HG02981 (cell line): ENCODE measurements at regions not wholly inside any gene's neighbourhood (a gene's known extent, or its start where the extent isn't known, plus 50 kb on each side); places are given as distances from the start of the nearest gene placed in this dataset.

ENCODE experiments used
- ATAC-seq: cut with Tn5 transposase; IDR thresholded peaks from one replicate; pipeline ENCODE4 v1.9.1; 2021; ENCODE audit warnings: mild to moderate bottlenecking, moderate library complexity; ENCODE audit not compliant: unreplicated experiment

DNA sequence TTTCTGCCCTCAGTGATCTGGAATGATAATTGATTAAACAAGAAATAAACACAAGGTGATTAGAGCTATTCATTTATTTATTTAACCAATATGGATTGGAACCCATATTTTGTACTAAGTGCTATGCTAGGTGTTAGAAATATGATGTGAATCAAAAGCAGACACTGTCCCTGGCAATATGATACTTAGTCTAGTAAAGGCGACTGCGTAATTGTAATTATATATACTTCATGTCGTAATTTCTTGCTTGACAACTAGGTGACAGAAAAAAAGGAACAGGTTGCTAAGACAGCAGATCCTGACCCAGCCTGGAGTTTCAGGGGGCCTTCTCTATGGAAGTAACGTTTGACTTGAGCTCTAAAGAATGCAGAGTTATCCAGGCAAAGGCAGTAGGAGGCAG lies 236.5 kb upstream of the F9 start:
- no peak for ATAC-seq

DNA sequence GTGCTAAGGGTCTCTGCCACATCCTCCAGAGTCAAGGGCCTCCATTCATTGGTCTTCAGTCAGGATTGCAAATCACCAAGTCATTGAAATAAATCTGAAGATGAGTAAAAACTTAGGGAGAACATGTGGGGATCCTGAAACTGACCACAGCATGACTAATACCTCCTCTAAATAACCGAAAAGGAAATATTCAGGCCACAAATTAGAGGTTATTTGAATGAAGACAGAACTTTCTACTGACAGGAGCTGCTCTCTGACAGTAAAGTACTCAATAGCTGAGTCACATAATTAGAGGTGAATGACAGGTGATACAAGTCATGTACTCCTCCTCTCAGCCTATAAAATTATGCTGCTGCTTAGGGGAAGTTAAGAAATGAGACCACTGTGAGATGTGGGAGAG lies 240.2 kb upstream of the F9 start:
- peak; percentile 71 for ATAC-seq

DNA sequence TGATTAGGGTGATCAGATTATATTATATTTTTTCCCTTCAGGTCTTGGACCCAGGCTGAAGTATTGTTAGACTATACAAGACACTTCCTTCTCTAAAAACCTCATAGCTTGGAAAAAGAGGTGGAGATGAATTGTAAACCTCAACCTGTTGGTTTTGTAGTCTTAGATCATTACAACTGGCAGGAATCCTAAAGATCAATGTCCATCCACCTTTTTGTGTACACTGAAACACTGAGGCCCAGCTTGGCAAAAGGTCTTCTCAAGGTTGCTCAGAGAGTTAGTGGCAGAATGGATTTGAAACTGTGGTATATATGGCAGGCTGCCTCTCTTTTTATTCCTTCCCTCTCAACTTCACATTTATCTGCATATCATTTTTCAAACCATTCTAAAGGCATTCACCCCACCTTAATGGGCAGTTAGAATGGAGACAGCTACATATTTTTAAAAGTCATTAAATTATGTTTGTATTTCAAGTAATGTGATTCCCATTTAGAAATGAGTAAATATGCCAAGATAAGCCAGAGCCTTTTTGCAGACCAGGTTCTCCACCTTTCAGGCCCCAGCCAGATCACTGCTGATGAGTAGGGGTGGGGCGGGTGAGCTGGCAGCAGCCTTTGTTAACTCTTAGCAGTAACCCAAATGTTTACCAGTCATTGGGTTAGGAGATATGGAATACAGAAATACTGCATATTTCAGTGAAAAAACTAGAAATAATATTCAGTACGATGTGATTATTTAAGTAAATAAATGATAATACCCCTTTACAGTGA lies 243.2 kb upstream of the F9 start:
- ATAC-seq: no peak

DNA sequence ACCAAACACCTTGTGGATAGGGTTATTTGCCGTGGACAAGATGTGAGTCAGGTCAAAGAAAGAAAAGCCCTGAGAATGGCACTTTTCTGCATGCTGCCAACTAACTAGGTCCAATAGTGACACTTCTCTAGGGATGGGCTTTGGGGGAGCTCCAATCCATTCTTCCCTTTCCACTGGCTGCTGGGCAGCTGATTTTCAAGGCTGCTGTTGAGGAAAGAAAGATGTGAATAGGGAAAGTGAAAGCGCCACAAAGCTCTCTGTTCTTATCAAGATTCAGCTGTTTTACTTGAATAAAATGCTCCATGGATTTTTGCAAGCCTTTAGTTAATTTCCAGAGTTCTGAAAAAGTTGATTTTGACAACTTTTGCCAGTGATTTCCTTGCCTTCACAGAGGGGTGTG lies 244.2 kb upstream of the F9 start:
- no peak for ATAC-seq

DNA sequence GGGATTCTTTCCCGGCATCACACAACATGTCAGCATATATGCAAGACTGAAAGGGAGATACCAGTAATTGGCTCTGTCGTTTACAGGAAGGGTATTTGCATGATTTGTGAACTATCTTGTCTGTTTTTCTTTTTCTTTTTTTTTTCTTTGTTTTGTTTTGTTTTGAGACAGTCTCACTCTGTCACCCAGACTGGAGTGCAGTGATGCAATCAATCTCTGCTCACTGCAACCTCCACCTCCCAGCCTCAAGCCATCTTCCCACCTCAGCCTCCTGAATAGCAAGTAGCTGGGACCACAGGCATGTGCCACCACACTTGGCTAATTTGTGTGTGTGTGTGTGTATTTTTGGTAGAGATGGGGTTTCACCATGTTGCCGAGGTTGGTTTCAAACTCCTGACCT lies 262.7 kb upstream of the F9 start:
- ATAC-seq: no peak

DNA sequence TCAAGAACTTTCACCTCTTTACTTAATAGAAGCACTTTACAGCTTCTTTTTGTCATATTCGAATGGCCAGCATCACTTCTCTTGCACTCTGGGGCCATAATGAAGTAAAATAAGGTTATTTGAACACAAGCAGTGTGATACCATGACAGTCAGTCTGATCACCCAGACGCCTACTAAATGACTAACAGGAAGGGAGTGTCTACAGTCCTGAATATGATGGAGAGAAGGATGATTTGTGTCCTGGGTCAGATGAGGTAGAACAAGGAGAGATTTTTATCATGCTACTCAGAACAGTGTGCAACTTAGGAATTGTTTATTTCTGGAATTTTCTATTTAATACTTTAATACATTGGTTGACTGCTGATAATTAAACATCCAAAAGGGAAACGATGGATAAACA lies 284.2 kb upstream of the F9 start:
- ATAC-seq: no peak

DNA sequence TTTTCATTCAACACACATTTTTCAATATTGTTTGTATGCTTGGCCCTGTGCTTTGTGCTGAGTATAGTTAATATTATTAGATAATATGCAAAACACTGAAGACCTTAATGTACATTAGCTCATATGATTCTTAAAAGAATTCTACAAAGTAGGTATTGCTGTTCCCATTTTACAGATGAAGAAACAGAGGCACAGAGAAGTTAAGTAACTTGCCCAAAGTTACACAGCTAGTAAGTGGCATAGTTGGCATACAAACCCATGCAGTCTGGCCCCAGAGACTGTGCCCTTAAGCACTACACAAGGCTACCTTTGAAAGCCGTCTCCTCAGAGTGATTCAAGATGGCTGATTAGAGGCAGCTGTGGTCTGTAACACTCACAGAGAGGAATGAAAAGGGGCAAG lies 293.4 kb upstream of the F9 start:
- ATAC-seq: no peak

DNA sequence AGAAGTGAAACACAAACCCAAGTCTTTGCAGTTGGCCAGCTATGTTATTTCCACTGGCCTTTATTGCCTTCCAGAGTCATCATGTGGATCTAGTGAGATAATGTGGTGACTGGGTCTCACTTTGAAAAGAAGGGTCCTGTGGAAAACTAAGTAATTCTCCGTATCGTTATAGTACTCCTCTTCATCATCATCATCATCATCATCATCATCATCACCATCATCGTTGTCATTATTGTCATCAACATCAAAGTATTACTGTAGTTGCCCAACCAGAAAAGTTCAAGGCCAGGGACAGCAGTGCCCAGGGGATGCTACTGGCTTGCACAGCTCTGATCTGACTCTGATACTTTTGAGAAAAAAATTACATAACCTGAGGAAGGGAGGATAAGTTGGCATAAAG lies 295.6 kb upstream of the F9 start:
- ATAC-seq: no peak

DNA sequence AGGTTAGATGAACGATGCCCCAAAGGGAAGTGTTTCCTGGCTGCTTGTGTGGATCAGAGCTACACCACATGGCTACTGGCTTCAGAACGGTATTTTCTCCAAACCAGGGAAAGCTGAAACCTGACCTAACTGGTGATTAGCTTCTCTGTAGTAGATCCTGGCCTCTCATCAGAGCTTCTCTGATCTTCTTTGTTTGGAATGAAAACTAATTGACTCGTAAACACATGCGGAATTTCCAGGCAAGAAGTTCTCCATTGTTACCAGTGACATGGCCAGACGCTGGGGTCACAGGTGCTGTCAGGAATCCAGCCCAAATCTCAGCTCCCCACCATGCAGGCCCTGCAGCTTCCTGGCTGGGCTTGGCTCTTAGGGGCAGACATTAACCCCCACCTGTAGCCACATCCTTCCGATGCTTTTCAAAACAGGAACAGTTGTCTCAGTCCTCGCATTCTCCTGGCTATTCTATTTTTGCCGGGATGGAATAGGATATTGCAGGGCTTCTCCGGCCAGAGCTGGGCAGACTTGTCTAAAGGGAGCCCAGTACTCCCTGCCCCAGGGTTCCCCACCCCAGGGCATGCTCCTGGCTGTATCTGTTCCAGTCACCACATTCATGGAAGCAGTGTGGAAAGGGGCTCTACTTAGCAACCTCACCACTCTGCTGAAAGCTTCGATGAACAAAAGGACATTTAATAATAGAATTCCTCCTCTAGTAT lies 305.4 kb upstream of the F9 start:
- ATAC-seq: no peak

DNA sequence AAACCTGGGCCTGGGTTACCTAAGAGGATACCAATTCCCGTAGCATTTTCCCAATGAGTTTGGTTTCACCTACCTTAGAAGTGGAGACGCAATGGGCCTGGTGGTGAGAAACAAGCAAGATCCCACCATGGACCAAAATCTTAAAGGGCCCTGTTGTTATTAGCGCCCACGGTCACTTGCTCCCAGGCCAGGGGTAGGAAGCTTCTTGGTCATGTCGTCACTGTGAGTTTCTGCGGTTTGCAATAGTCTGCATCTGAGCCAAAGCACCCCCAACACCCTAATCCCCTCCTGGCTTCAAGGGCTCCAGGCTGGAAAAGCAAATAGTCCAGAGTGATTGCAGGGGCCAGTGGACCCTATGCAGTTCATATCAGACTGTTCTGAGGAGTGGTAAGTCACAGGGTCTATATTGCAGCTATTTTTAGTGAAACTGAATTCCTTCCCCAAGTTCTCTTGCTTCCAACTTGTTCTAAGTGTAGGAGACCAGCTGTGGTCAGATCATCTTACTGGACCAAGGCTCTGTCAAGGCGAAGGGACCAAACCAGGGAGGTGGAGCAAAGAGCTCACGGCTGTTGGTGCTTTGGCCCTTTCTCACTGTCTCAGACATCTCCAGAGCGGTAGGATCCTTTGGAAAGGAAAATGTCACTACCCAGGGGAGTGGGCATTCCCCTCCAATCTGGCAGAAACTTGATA lies 307.9 kb upstream of the F9 start:
- ATAC-seq: no peak

DNA sequence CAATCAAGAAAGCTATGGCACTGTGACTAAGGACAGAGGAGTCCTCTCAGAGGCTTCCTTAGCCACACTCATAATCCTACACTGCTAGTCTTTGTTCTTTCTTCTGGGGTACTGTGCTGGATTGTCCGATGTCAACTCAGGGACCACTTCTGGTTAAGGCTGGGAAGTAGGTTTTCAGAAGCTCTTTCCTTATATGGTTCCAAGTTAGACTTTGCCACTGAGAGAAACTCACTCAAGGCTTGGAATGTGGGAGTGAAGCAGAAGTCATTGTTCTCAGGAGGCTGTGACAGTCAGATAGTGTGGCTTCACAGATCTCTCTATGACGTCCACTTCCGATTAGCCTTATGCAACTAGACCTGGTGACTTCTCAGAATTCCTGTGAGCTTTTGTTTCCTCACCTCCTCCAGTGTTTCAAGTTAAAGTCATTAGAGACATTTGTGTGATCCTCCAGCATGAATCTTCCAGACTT lies 317.3 kb upstream of the F9 start:
- ATAC-seq: no peak

DNA sequence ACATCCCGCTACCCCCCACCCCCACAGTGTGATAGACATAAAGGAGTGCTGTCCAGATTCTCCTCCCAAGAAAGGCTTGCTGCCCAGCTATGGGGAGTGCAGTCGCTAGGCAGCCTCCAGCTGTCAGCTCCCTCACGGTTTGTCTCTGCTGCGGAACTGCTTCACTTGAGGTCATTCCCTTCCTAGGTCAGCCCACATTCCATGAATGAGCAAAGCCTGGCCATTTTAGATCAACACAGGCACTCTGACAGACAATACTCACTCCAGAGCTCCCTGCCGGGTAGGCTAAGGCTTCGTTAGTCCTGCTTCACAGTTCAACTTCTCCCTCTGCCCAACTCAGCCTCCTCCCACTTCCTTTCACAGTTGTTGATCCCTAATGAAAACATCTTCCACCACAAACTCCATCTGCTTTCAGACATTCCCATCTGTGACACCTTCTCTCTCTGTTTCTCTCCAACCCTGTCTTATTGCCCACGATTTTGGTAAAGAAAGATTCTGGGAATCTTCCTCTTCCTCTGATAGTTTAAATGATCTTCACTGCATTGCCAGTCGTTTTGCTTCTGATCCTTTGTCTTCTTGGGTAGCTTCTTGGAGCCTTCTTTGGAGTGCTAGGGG lies 318.9 kb upstream of the F9 start:
- no peak for ATAC-seq

DNA sequence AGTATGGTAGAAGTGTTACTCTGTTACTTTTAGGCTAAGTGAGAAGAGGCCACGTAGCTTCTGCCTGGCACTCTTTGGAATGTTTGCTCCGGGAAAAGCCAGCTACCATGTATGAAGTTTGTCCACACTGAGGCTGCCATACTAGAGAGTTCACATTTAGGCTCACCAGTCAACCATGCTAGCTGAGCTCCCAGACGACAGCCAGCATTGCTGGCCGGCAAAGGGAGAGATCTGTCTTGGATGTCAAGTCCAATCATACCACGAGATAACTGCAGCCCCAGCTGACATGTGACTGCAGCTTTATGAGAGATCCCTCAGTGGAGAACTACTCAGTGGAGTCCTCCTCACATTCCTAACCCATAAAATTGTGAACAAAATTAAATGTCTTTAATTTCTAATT lies 321.2 kb upstream of the F9 start:
- no peak for ATAC-seq

DNA sequence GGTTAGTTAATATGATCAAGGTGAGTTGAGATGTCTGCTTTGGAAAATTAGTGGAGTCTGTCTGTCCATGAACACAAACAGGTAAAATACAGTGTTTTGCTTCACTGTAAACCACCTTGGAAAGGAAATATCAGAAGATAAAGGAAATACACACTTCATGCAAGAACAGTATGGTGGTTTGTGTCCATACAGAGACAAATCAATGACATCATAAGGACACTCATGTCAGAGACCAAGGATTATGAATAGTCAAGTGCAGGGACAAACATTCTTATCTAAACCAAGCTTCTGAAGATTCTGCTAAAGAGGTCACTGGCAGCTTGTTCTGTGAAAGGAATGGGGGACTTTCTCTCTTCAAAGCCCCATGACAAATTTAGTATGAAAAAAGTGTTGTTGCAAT lies 322.9 kb upstream of the F9 start:
- no peak for ATAC-seq

DNA sequence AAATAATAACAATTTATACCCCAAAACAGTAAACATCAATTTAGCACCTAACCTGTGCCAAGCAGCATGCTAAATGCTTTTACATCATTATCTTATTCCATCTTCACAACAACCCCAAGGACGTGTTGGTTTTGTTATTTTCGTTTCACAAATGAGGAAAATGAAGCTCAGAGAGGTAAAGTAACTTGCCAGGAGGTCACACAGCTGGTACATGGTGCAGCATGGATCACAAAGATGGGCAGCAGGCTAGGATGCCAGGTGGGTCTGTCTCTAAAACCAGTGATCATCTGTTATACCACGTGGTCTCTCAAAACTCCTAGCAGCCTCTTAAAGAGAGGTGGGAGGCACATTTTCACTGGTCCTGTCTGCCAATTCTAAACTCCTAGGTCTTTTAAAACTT lies 323.6 kb upstream of the F9 start:
- no peak for ATAC-seq

DNA sequence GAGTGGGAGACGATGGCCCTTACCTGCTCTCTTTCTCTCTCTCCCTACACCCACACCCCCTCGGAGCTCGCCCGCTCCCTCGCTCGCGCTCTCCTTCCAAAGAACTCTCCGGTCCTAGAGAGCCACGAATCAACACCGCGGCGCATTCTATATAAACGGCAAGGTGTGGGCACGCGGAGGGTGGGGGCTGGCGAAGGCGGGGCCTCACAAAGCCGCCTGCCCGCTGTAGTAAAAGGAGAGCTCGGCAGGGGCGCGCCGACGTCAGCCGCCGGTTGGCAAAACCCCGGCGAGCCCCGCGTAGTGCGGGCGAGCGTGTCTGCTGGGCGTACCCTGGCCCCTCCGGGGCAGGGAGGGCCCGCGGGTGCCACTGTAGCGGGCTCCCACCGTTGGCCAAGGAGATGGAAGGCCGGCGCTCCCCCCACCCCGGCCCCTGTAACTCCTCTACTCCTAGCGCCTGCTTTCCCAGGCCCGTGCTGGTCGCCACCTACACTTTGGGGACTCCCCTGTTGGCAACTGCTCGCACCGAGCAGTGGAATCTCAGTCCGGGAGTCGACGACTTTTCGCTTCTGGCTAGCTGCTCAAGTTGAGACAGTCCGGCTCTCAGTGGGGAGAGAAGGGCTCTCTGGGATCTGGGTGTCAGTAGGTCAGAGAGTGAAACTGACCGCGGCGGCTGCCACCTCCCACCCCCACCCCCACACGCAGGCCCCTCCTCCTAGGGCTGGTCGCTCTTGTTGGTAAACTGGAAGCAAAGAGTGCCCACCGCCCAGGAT lies 325.5 kb upstream of the F9 start:
- ATAC-seq: no peak

DNA sequence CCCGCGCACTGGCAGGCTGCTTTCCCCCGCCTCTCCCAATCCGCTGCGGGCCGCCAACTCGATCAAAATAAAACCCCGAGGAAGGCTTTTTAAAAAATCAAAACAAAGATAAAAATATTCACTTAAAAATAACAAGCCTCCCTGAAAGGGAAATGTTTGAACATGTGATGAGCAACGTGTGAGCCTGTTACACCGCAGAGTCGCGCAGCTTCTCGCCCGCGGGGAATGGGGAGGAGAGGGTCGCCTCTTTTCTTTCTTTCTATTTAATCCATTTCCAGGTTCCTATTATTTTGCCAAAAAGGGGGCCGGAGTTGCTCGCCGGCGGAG lies 326.0 kb upstream of the F9 start:
- no peak for ATAC-seq

DNA sequence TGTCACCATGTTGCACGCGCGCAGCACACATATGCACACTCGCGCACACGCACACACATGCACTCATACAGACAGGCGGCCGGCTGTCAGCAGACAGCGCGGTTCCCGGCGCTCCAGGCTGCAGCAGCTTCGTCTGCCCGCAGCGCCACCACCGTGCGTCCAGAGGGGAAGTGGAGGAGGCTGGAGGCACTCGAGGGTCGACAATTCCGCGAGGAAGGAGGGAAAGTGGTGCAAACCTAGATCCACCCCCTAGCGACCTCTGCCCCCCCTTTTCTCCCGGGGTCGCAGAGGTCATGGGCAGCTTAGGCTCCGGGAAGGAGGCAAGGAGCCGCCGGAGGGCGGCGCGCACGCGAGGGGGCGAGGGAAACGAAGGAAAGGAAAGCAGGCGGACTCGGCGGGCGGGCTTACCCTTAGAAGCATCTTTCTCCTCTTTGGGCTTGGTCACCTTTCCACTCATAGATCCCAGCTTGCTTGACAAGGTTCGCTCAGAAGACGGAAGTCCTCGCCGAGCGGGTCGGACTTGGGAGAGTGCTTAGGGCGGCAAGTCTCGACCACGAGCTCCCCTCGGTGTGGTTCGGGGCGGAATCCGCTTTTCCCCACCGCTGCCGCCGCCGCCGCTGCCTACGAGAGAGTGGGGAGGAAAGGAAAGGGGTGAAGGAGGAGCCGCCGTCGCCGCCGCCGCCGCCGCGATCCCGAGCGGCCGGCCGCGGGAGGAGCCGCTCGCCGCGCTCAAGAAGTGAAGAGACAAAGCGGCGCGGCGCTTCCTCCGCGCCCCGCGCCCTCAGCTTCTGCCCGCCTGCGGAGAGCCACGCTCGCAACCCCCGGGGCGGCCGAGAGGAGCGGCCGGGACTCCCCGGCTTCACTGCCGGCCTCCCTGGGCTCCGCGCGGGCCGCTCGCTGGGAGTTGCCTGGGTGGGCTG lies 326.6 kb upstream of the F9 start:
- no peak for ATAC-seq

DNA sequence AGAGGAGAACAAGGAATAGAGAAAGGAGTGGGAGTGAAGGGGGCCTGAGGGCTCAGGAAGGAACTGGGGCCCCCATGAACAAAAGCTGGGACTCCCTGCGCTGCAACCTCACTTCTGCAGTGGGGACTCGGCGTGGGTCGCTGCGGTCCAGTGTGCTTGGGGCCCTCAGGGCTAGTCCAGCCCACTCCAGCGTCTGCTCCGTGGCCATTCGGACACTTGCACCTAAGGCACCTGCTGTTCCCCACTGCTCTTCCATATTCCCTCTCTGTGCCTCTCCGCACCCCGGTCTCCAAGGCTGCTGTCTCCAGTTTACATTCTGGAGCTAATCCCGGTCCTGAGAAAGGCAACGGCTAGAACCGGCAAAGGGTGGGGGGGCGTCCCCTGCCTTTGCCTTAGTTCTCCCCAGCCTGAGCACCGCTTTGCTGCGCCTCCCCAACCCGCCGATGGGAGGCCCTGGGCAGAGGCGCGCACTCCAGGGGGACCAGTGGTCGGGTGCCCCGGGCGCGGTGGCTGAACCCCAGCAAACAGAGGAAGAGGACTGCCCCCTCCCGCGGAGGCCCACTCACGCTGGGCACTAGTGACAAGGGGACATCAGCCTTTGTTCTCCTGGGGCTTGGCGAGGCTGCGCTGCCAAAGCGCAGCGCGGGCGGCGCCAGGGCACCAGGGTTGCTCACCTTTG lies 327.7 kb upstream of the F9 start:
- no peak for ATAC-seq
